ENCODE measurements at regions not wholly inside any gene's neighbourhood (a gene's known extent, or its start where the extent isn't known, plus 50 kb on each side); places are given as distances from the start of the nearest gene placed in this dataset.
"Not testable (repeated sequence)": the region's sequence is repeated elsewhere in the genome, so short reads cannot be mapped to it uniquely, and the experiment has no call there.

DNA sequence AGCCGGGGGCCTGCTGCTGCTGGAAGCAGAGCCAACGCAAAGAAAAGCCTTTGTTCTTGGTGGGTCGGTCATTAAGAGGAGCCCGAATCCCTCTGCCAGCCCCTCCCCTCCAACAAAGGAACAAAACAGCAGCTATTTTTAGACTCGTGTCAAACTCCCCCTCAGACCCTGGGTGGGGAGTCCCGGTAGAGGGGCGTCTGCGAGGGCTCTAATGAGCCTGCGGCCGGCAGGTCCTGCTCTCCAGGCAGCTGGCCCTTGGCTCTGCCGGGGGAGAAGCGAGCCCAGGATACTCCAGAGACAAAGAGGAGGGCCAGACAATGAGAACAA is 114.0 kb downstream of the LHX2 start:
- H3K4me3 ChIP-seq (ENCODE audit: low read depth, low read length): no peak overlapping the region
- no peak for TF ChIP-seq CTCF (IDR thresholded peaks at IDR 0.05; ENCODE audit: insufficient read depth, low read length)
- no peak for DNase-seq (ENCODE audit: low read depth)

DNA sequence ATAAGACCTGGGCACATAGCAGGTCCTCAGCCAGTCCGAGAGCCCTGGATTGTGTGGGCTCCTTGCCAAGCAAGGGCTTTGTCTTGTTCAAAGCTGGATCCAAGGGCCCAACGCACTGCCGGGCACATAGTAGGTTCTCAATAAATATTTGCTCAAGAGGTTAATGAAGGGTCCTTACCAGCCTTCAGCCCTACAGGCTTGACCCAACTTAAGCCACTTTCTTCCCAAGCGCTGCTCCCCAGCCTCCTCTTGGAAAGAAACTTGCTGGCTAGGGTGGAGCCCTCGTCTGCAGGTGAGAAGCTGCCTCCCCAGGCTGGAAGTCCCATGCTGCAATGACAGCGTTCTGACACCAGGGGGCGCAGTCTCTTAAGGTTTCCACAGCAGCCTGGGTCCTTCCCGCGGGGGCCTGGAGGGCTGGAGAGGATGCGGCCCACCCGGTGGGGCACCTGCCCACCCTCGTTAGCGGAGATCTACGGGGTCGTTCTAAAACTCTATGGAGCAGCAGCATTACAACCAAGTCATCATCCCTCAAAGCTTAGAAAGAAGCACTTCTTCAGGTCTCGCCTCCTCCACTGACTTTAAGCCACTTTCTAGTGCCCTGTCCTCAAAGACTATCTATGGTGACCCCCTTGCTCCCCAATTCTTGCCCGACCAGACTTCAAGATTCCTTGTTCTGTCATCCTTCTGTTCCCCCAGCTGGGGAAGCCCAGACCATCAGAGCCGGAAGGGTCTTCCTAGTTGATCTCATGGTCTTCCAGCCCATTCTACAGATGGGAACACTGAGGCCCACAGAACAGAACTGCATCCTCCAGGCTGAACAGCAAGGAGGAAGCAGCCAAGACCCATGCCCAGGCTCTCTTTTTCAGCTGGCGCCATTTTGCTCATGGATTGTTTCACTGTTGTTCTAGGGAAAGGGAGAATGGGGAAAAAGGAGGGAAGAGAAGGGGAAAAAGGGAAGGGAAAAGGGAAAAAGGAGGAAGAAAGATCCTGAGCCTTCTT is 115.4 kb downstream of the LHX2 start:
- peak; percentile 97 for TF ChIP-seq CTCF (IDR thresholded peaks at IDR 0.05; ENCODE audit: insufficient read depth, low read length)
- no peak overlapping the region for H3K4me3 ChIP-seq (ENCODE audit: low read depth, low read length)
- DNase-seq (ENCODE audit: low read depth): peak; percentile 72

DNA sequence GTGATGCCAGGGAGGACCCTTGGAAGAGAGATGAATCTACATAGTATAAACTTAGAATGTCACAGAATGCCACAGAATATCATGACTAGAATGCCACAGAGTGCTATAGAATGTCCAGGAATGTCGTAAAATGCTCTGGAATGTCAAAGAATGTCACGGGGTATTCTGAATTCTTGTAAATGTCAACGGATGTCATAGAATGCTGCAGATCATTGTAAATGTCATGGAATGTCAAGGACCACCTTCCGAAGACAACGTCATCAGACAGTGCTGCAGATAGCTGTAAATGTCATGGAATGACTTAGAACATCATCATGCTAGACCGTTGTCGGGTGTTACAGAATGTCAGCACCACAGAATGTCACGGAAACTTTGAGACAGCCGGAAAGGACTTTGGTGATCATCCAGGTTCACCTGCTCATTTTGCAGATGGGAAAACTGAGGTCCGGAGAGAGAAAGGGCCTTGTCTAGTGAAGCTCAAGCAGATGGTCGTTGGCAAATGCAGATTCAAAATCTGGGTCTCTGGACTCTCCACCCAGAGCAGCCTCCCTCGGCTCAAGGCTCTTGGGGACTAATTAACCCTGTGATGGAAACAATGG is 117.1 kb downstream of the LHX2 start:
- no peak for DNase-seq (ENCODE audit: low read depth)
- no peak overlapping the region for H3K4me3 ChIP-seq (ENCODE audit: low read depth, low read length)
- no peak for TF ChIP-seq CTCF (IDR thresholded peaks at IDR 0.05; ENCODE audit: insufficient read depth, low read length)

DNA sequence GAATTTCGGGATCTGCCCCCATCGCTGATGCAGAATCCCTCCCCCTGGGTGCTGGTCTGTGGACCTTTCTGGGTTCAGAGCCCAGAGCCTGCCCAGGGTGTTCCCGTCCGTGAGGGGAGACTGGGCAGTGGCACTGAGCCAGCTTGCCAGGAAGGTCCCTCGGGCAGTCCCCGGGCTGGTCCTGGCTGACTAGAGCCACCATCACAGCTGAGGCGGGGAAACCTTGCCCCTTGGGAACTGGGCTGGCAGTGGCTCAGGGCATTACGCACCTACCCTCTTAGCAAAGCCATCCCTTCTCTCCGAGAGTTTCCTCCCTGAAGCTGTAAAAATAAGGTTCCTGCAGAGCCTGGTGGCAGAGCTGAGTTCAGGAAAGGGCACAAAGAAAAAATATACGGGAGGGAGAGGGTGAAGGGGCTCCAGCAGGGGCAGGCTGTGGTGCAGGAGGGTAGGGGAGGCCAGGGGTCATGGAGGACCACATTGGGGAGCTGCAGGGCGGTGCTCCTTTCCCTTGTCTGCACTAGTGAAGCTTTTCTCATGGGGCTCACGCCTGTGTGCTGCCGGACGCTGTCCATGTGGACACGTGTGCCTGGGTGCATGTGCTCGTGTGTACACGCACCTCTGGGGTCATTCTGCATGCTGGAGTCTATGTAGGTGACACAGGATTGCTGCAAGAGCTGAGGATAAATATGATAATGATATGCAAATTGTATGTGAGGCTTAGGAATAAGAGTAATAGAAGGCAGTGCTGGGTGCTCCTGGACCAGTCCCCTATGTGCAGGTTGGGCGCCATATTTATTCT is 118.9 kb downstream of the LHX2 start:
- no peak for TF ChIP-seq CTCF (IDR thresholded peaks at IDR 0.05; ENCODE audit: insufficient read depth, low read length)

GRCh38 chr9:124131518-124131917 is 120.0 kb downstream of the LHX2 start:
- not testable (repeated sequence) for H3K4me3 ChIP-seq (ENCODE audit: low read depth, low read length); DNase-seq (ENCODE audit: low read depth)

More for the DNA sequence above, 118.9 kb downstream of the LHX2 start:
- no peak overlapping the region for H3K4me3 ChIP-seq (ENCODE audit: low read depth, low read length)
- DNase-seq (ENCODE audit: low read depth): no peak

DNA sequence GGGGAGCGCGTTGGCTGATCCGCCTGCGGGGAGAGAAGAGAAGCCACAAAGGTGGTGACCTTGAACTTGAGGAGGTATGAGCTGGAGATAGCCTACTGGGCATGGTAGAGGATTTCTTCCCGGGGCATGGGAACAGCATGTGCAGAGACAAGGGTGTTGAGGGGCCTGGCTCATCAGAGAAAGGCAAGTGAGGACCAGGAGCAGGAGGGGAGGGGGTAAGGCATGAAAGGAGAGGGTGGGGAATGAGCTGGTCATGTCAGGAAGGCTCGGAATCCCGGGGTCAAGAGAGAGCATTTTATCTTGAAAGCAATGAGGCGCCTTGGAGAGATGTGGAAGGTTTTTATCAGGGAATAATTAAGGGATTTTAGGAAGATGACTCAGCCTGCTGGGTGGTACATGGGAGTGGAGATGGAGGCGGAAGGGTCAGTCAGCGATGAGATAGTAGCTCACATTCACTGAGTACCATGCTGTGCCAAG is 121.1 kb downstream of the LHX2 start:
- no peak for DNase-seq (ENCODE audit: low read depth)
- H3K4me3 ChIP-seq (ENCODE audit: low read depth, low read length): no peak overlapping the region
- TF ChIP-seq CTCF (IDR thresholded peaks at IDR 0.05; ENCODE audit: insufficient read depth, low read length): no peak

DNA sequence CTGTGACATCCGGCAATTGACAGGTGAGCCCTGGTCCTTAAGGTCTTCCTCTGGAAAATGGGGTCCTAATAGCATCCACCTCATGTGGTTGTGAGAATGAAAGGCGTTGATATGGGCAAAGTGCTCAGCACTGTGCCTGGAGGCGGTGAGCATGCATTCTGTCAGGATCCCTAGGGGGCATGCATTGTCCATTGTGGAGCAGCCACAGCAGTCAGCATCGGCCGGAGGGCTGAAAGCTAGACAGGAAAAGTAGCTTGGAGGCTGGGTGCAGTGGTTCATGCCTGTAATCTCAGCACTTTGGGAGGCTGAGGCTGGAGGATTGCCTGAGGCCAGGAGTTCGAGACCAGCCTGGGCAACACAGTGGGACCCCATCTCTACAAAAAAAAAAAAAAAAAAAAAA is 122.2 kb downstream of the LHX2 start:
- DNase-seq (ENCODE audit: low read depth): peak; percentile 44
- TF ChIP-seq CTCF (IDR thresholded peaks at IDR 0.05; ENCODE audit: insufficient read depth, low read length): peak; percentile 43
- H3K4me3 ChIP-seq (ENCODE audit: low read depth, low read length): no peak overlapping the region
